OCI-LY7 (cell line): ENCODE measurements at regions not wholly inside any gene's neighbourhood (a gene's known extent, or its start where the extent isn't known, plus 50 kb on each side); places are given as distances from the start of the nearest gene placed in this dataset.

ENCODE experiments used
- BruUV-seq: library from RNA; stranded (reverse); fragments of 400-500 nt; replicated peaks from 2 replicates; lab custom pipeline; 2021; lab: Mats Ljungman, UMichigan
- CTCF ChIA-PET: fragments of 300-600 bp; sonication (Branson Sonifier 250); formaldehyde crosslinking; loops from one replicate; lab custom pipeline; 2022; ENCODE audit warnings: antibody characterized with exemption; ENCODE audit not compliant: unreplicated experiment; lab: Charles Lee
- POLR2A ChIA-PET: fragments of 300-600 bp; sonication (Branson Sonifier 250); formaldehyde crosslinking; loops from one replicate; lab custom pipeline; 2022; ENCODE audit warnings: antibody characterized with exemption; lab: Charles Lee
- DNase-seq: peaks from one replicate; pipeline ENCODE4 v3.0.0-alpha.2; 2015; ENCODE audit warnings: low spot score
- H2AFZ ChIP-seq: fragments of 200-600 bp; sonication (generic), shearing (Covaris generic); 2 replicates; pipeline ENCODE4 v1.6.1; 2014; ENCODE audit warnings: mild to moderate bottlenecking, antibody characterized with exemption, low read length, moderate library complexity
- H3K27ac ChIP-seq: fragments of 200-600 bp; sonication (generic); 2 replicates; pipeline ENCODE4 v1.5.1; 2014; ENCODE audit warnings: mixed run types, low read depth, mild to moderate bottlenecking, moderate library complexity, low read length, inconsistent platforms; ENCODE audit not compliant: poor library complexity, severe bottlenecking
- H3K36me3 ChIP-seq: fragments of 200-600 bp; sonication (generic); 2 replicates; pipeline ENCODE4 v1.6.1; 2014; ENCODE audit warnings: mild to moderate bottlenecking, antibody characterized with exemption, low read length, moderate library complexity, mixed read lengths; ENCODE audit not compliant: insufficient read depth
- H3K4me1 ChIP-seq: fragments of 200-600 bp; sonication (generic); 2 replicates; pipeline ENCODE4 v1.5.1; 2014; ENCODE audit warnings: mild to moderate bottlenecking, low read length; ENCODE audit not compliant: insufficient read depth, poor library complexity, severe bottlenecking
- H3K4me2 ChIP-seq: fragments of 200-600 bp; sonication (generic); 2 replicates; pipeline ENCODE4 v1.6.1; 2014; ENCODE audit warnings: mild to moderate bottlenecking, low read length
- H3K4me3 ChIP-seq: fragments of 200-600 bp; sonication (generic); 2 replicates; pipeline ENCODE4 v1.5.1; 2014; ENCODE audit warnings: mild to moderate bottlenecking, low read depth, low read length; ENCODE audit not compliant: poor library complexity, severe bottlenecking
- H3K79me2 ChIP-seq: fragments of 200-600 bp; sonication (generic); 2 replicates; pipeline ENCODE4 v1.6.1; 2016; ENCODE audit warnings: low read depth, mild to moderate bottlenecking, low read length, moderate library complexity, mixed read lengths; ENCODE audit not compliant: insufficient read depth
- H3K9me2 ChIP-seq: fragments of 200-600 bp; sonication (generic); 2 replicates; pipeline ENCODE4 v1.6.1; 2016; ENCODE audit warnings: mild to moderate bottlenecking, low read length, mixed read lengths; ENCODE audit not compliant: insufficient read depth
- H3K9me3 ChIP-seq: fragments of 200-600 bp; sonication (generic); 2 replicates; pipeline ENCODE4 v1.6.1; 2014; ENCODE audit warnings: mild to moderate bottlenecking, mixed run types, low read length, mixed read lengths
- H4K20me1 ChIP-seq: fragments of 200-600 bp; sonication (generic); 2 replicates; pipeline ENCODE4 v1.6.1; 2014; ENCODE audit warnings: mild to moderate bottlenecking, antibody characterized with exemption, low read length, moderate library complexity, mixed read lengths; ENCODE audit not compliant: insufficient read depth
- CTCF ChIP-seq: fragments of 200-600 bp; sonication (generic); conservative IDR thresholded peaks from 2 replicates; pipeline ENCODE4 v1.5.1; 2014; ENCODE audit warnings: mild to moderate bottlenecking, antibody characterized with exemption, low read length, moderate library complexity, mixed read lengths
- EZH2phosphoT487 ChIP-seq: fragments of 200-600 bp; sonication (generic); IDR thresholded peaks from 2 replicates; pipeline ENCODE4 v1.6.1; 2018; ENCODE audit warnings: low read depth, borderline replicate concordance, mild to moderate bottlenecking, mixed run types, antibody characterized with exemption, low read length, moderate library complexity, mixed read lengths
- intact Hi-C: fragments of 100-400 bp; cut with micrococcal nuclease; formaldehyde crosslinking; loops from one replicate; pipeline ENCODE4 v1.10.0; 2022; ENCODE audit not compliant: unreplicated experiment

- Histone ChIP-seq H3K36me3 (no peaks in the 10 kb centered on the region), H4K20me1 (no peaks in the 10 kb centered on the region), H3K27ac (no peak overlapping the region), H3K79me2 (no peaks in the 10 kb centered on the region), H3K4me2 (no peak overlapping the region), H3K4me1 (no peaks in the 10 kb centered on the region), H3K9me3 (no peaks in the 10 kb centered on the region), H3K4me3 (no peak overlapping the region), H3K9me2 (no peaks in the 10 kb centered on the region), H2AFZ (no peak overlapping the region)
- DNase-seq = no peak
- TF ChIP-seq EZH2phosphoT487 (no peak), CTCF (no peak)
- ChIA-PET CTCF (no interaction called here), POLR2A (no interaction called here)
- no TSS peak for BruUV-seq
- intact Hi-C loops = no loop called here
Observed at GRCh38 chr18:70848329-70848728, 559.5 kb downstream of the SOCS6 start.

GRCh38 chr18:70840649-70841048, 551.8 kb downstream of the SOCS6 start:
- ChIA-PET POLR2A (interaction anchor here (0.6 to 0.7 kb wide), 2 partner anchors 15 to 35 kb away, joined by 3 to 9 read pairs; no protein-coding TSS in a partner anchor), CTCF (no interaction called here)
- Histone ChIP-seq H2AFZ (no peak overlapping the region), H3K27ac (no peak overlapping the region), H3K4me2 (no peak overlapping the region), H3K36me3 (no peaks in the 10 kb centered on the region), H4K20me1 (no peaks in the 10 kb centered on the region), H3K9me3 (no peaks in the 10 kb centered on the region), H3K9me2 (no peaks in the 10 kb centered on the region), H3K4me3 (no peak overlapping the region), H3K79me2 (no peaks in the 10 kb centered on the region), H3K4me1 (no peaks in the 10 kb centered on the region)
- DNase-seq = no peak
- no TSS peak for BruUV-seq
- no peak for TF ChIP-seq CTCF
- TF ChIP-seq EZH2phosphoT487 = no peak
- intact Hi-C loops = no loop called here

- no peaks in the 10 kb centered on the region for H3K9me2 ChIP-seq
- DNase-seq = no peak
- H3K4me2 ChIP-seq = no peak overlapping the region
- intact Hi-C loops = no loop called here
- no peaks in the 10 kb centered on the region for H3K9me3 ChIP-seq
- H3K79me2 ChIP-seq = no peaks in the 10 kb centered on the region
- no TSS peak for BruUV-seq
- no peak overlapping the region for H3K27ac ChIP-seq
- no peaks in the 10 kb centered on the region for H4K20me1 ChIP-seq
- no peak overlapping the region for H3K4me3 ChIP-seq
- no peaks in the 10 kb centered on the region for H3K36me3 ChIP-seq
- H3K4me1 ChIP-seq = no peaks in the 10 kb centered on the region
- TF ChIP-seq EZH2phosphoT487 = no peak
- no peak for TF ChIP-seq CTCF
- H2AFZ ChIP-seq = no peak overlapping the region
- CTCF ChIA-PET = no interaction called here
- POLR2A ChIA-PET = no interaction called here
Observed at GRCh38 chr18:70827632-70828031, 538.8 kb downstream of the SOCS6 start.
